HG03108 (cell line): ENCODE measurements at regions not wholly inside any gene's neighbourhood (a gene's known extent, or its start where the extent isn't known, plus 50 kb on each side); places are given as distances from the start of the nearest gene placed in this dataset.
"Not testable (repeated sequence)": the region's sequence is repeated elsewhere in the genome, so short reads cannot be mapped to it uniquely, and the experiment has no call there.

Experiments
- ATAC-seq: cut with Tn5 transposase; IDR thresholded peaks from one replicate; pipeline ENCODE4 v1.9.1; 2021; ENCODE audit warnings: moderate library complexity; ENCODE audit not compliant: unreplicated experiment

- ATAC-seq: no peak
Measured at GRCh38 chr1:190949939-190950338, 472.3 kb upstream of the BRINP3 start.

- no peak for ATAC-seq
Measured at GRCh38 chr1:190957565-190957964, 479.9 kb upstream of the BRINP3 start.

GRCh38 chr1:190963321-190963720, 485.7 kb upstream of the BRINP3 start:
- no peak for ATAC-seq

- no peak for ATAC-seq
Measured at GRCh38 chr1:190975827-190976226, 498.2 kb upstream of the BRINP3 start.

GRCh38 chr1:191002768-191003167, 525.1 kb upstream of the BRINP3 start:
- no peak for ATAC-seq

GRCh38 chr1:191016765-191017164, 539.1 kb upstream of the BRINP3 start:
- ATAC-seq: no peak

GRCh38 chr1:191022856-191023255, 545.2 kb upstream of the BRINP3 start:
- ATAC-seq: no peak

GRCh38 chr1:191025896-191026642, 548.4 kb upstream of the BRINP3 start:
- ATAC-seq: no peak

- no peak for ATAC-seq
Measured at GRCh38 chr1:191026828-191027227, 549.2 kb upstream of the BRINP3 start.

GRCh38 chr1:191034132-191034531, 556.5 kb upstream of the BRINP3 start:
- ATAC-seq: no peak

- no peak for ATAC-seq
Measured at GRCh38 chr1:191043066-191043465, 565.4 kb upstream of the BRINP3 start.

GRCh38 chr1:191049781-191050180, 572.1 kb upstream of the BRINP3 start:
- ATAC-seq: no peak

GRCh38 chr1:191052888-191053287, 575.2 kb upstream of the BRINP3 start:
- ATAC-seq: no peak

- no peak for ATAC-seq
Measured at GRCh38 chr1:191065346-191065745, 587.7 kb upstream of the BRINP3 start.

GRCh38 chr1:191065771-191066170, 588.1 kb upstream of the BRINP3 start:
- no peak for ATAC-seq

- ATAC-seq: no peak
Measured at GRCh38 chr1:191074881-191075280, 597.2 kb upstream of the BRINP3 start.

- ATAC-seq: not testable (repeated sequence)
Measured at GRCh38 chr1:191083090-191083489, 605.4 kb upstream of the BRINP3 start.

- no peak for ATAC-seq
Measured at GRCh38 chr1:191085121-191085520, 607.5 kb upstream of the BRINP3 start.

- no peak for ATAC-seq
Measured at GRCh38 chr1:191086910-191087309, 609.2 kb upstream of the BRINP3 start.

- ATAC-seq: no peak
Measured at GRCh38 chr1:191096405-191096804, 618.7 kb upstream of the BRINP3 start.

- no peak for ATAC-seq
Measured at GRCh38 chr1:191099696-191100095, 622.0 kb upstream of the BRINP3 start.

- ATAC-seq: no peak
Measured at GRCh38 chr1:191101960-191102359, 624.3 kb upstream of the BRINP3 start.

- ATAC-seq: no peak
Measured at GRCh38 chr1:191125950-191126349, 648.3 kb upstream of the BRINP3 start.
